ENCODE measurements at regions not wholly inside any gene's neighbourhood (a gene's known extent, or its start where the extent isn't known, plus 50 kb on each side); places are given as distances from the start of the nearest gene placed in this dataset.

DNA sequence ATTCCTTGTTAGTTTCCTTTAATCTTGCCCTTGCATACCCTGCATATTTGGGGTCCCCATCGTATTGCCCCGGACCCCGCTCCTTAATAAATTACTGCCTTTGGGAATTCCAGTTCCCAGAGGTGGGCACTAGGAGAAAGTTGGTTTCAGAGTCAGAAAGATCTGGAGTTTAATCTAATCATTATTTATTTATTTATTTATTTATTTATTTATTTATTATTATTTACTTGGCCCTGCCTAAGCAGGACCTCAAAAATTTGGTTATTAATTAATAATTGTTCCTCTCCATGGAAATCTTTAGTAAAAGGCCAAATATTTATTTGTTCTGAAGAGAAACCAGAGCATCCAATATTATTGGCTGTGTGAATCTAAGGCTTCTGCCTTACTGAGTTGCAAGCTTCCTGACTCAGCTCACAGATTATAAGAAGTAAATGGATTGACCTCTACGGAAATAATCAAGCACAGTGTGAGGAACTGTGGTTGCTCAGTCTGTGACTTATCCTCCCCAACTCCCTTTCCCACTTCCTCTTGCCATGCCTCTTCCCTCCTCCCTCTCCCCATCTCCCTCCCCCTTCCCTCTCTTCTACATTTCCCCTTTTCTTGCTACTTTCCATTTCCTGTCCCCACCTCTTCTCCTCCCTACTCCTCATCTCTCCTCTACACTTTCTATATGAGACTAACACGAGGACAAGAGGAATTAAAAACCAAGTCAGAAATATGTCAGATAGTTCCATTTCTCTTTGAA lies 61.5 kb upstream of the AP1S2 start:
- no peak overlapping the region for H3K4me3 ChIP-seq (ENCODE audit: low read length in 2 of 2)
- 42% methylated on average over 5 of the region's 5 CpGs for WGBS
- no peak for DNase-seq (ENCODE audit: low read depth in 6 of 9, low spot score in 9 of 9)
- H3K4me1 ChIP-seq (ENCODE audit: control insufficient read depth in 2 of 2, insufficient read depth in 2 of 2, low read length in 2 of 2), result no peaks in the 10 kb centered on the region
- H3K36me3 ChIP-seq (ENCODE audit: control insufficient read depth in 2 of 2, insufficient read depth in 2 of 2, low read length in 1 of 2), result no peaks in the 10 kb centered on the region
- H3K9me3 ChIP-seq (ENCODE audit: control insufficient read depth in 2 of 2, insufficient read depth in 1 of 2, low read length in 1 of 2), result no peaks in the 10 kb centered on the region
- no peak overlapping the region for H3K27ac ChIP-seq (ENCODE audit: low read depth in 1 of 2, low read length in 1 of 2)
- H3K27me3 ChIP-seq (ENCODE audit: control insufficient read depth in 2 of 2, insufficient read depth in 1 of 2, low read length in 1 of 2), result peaks cover 0 to 2% of the 10 kb centered on the region in 2 donors

DNA sequence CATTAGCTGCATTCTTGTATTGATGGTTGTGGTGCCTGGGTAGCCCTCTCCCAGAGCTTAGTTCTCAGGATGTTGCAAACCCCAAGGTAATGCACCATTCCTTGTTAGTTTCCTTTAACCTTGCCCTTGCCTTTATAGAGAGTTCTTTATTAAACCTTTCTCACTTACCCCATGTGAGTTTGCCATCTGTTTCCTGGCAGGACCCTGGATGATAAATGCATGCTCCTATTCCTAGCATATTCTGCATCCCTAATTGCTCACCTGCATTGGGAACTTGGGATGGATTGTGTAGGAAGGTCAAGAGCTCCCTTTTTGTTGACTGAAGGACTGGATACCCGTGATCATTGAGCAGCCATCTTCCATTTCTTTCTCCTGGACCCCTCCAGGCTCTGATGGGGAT lies 59.9 kb upstream of the AP1S2 start:
- no peak for DNase-seq (ENCODE audit: low read depth in 6 of 9, low spot score in 9 of 9)
- 94% methylated on average over 1 of the region's 1 CpG for WGBS
- no peaks in the 10 kb centered on the region for H3K4me1 ChIP-seq (ENCODE audit: control insufficient read depth in 2 of 2, insufficient read depth in 2 of 2, low read length in 2 of 2)
- no peak overlapping the region for H3K4me3 ChIP-seq (ENCODE audit: low read length in 2 of 2)
- no peaks in the 10 kb centered on the region for H3K36me3 ChIP-seq (ENCODE audit: control insufficient read depth in 2 of 2, insufficient read depth in 2 of 2, low read length in 1 of 2)
- no peaks in the 10 kb centered on the region for H3K9me3 ChIP-seq (ENCODE audit: control insufficient read depth in 2 of 2, insufficient read depth in 1 of 2, low read length in 1 of 2)
- H3K27me3 ChIP-seq (ENCODE audit: control insufficient read depth in 2 of 2, insufficient read depth in 1 of 2, low read length in 1 of 2), result peaks cover 0 to 2% of the 10 kb centered on the region in 2 donors
- no peak overlapping the region for H3K27ac ChIP-seq (ENCODE audit: low read depth in 1 of 2, low read length in 1 of 2)

DNA sequence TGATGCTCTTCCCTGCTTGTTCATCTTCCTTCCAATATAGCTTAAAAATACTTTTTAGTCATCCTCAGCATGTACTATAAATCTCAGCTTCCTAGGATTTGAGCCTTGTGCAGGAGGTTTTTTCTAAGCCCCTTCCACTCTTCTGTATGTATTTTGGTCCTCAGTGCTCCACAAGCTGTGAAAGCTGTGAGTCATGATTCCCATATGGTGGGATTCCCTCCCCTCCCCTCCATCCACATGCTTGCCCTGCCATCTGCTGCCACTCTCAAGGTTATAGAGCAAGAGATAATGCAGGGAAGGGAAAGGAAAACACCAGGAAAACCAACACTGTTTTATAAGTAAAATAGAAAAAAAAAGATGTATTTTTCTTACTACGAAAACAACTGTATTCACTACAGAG lies 58.5 kb upstream of the AP1S2 start:
- WGBS, result 93% methylated on average over 1 of the region's 1 CpG
- DNase-seq (ENCODE audit: low read depth in 6 of 9, low spot score in 9 of 9), result no peak
- peaks cover 0 to 2% of the 10 kb centered on the region in 2 donors for H3K27me3 ChIP-seq (ENCODE audit: control insufficient read depth in 2 of 2, insufficient read depth in 1 of 2, low read length in 1 of 2)

DNA sequence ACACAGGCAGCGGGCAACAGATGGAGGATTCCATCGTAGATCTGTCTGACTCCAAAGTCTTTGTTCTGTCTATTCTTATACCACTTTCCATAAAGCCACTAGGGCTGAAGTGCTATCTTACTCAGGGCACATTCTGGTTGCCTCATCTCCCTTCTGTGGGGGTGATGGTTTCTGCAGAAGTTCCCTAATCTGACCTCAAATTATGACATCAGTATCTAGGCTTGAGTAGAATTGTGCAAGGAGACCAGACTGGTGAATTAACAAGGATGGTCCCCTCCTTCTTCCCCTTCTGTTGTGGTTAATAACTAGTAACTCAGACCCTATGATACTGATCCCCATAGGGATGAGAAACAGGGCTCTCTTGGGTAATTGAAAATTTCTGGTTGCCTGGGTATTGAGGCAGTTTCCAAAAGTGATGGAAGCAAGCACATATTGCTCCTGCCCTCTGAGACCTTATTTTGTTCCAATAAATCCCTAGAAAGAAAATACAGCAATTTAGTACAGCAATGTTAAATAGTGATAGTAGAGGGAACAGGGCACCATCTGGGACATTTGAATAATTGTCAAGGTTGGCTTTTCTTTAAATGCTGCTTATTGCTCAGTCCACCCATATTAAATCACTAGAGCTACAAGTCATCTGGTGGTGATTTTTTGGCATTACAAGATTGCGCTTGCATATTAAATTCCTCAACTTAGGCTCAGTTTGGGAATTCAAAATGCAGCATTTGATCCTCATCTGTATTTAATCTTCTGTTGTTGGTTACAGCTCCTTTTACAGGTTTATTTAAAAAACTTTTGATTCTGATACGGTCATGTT lies 57.3 kb upstream of the AP1S2 start:
- no peak overlapping the region for H3K27ac ChIP-seq (ENCODE audit: low read depth in 1 of 2, low read length in 1 of 2)

More for the DNA sequence above, 58.5 kb upstream of the AP1S2 start:
- no peak overlapping the region for H3K27ac ChIP-seq (ENCODE audit: low read depth in 1 of 2, low read length in 1 of 2)
- no peak overlapping the region for H3K4me3 ChIP-seq (ENCODE audit: low read length in 2 of 2)
- H3K36me3 ChIP-seq (ENCODE audit: control insufficient read depth in 2 of 2, insufficient read depth in 2 of 2, low read length in 1 of 2), result no peaks in the 10 kb centered on the region
- H3K9me3 ChIP-seq (ENCODE audit: control insufficient read depth in 2 of 2, insufficient read depth in 1 of 2, low read length in 1 of 2), result no peaks in the 10 kb centered on the region
- H3K4me1 ChIP-seq (ENCODE audit: control insufficient read depth in 2 of 2, insufficient read depth in 2 of 2, low read length in 2 of 2), result no peaks in the 10 kb centered on the region

DNA sequence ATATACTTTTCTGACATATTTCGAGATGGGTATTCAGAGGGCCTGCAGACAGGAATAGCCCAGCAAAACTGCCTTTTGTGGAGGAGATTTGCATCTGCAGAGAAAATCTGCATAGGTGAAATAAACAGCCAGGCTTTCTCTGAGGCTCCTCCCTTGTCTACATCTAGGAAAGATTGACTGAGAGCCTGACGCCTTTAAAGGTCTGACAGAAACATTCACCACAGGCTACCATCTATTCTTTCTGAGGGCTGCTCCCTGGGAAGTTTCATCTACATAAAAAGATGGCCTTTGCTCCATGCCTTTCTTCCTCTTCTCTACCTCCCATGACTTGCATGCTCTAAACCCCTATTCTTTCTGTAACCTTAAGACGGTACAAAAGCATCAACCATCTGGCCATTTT lies 55.0 kb upstream of the AP1S2 start:
- H3K4me1 ChIP-seq (ENCODE audit: control insufficient read depth in 2 of 2, insufficient read depth in 2 of 2, low read length in 2 of 2), result no peaks in the 10 kb centered on the region
- no peak for DNase-seq (ENCODE audit: low read depth in 6 of 9, low spot score in 9 of 9)
- 95% methylated on average over 3 of the region's 3 CpGs for WGBS
- H3K9me3 ChIP-seq (ENCODE audit: control insufficient read depth in 2 of 2, insufficient read depth in 1 of 2, low read length in 1 of 2), result no peaks in the 10 kb centered on the region
- no peaks in the 10 kb centered on the region for H3K27me3 ChIP-seq (ENCODE audit: control insufficient read depth in 2 of 2, insufficient read depth in 1 of 2, low read length in 1 of 2)
- no peaks in the 10 kb centered on the region for H3K36me3 ChIP-seq (ENCODE audit: control insufficient read depth in 2 of 2, insufficient read depth in 2 of 2, low read length in 1 of 2)
- H3K4me3 ChIP-seq (ENCODE audit: low read length in 2 of 2), result no peak overlapping the region
- no peak overlapping the region for H3K27ac ChIP-seq (ENCODE audit: low read depth in 1 of 2, low read length in 1 of 2)

More for the DNA sequence above, 57.3 kb upstream of the AP1S2 start:
- H3K4me1 ChIP-seq (ENCODE audit: control insufficient read depth in 2 of 2, insufficient read depth in 2 of 2, low read length in 2 of 2), result no peaks in the 10 kb centered on the region
- H3K9me3 ChIP-seq (ENCODE audit: control insufficient read depth in 2 of 2, insufficient read depth in 1 of 2, low read length in 1 of 2), result no peaks in the 10 kb centered on the region
- 99% methylated on average over 4 of the region's 4 CpGs for WGBS
- H3K27me3 ChIP-seq (ENCODE audit: control insufficient read depth in 2 of 2, insufficient read depth in 1 of 2, low read length in 1 of 2), result peaks cover 0 to 2% of the 10 kb centered on the region in 2 donors
- DNase-seq (ENCODE audit: low read depth in 6 of 9, low spot score in 9 of 9), result peak in 1 of 9 donors; percentile 5
- no peak overlapping the region for H3K4me3 ChIP-seq (ENCODE audit: low read length in 2 of 2)
- no peaks in the 10 kb centered on the region for H3K36me3 ChIP-seq (ENCODE audit: control insufficient read depth in 2 of 2, insufficient read depth in 2 of 2, low read length in 1 of 2)

DNA sequence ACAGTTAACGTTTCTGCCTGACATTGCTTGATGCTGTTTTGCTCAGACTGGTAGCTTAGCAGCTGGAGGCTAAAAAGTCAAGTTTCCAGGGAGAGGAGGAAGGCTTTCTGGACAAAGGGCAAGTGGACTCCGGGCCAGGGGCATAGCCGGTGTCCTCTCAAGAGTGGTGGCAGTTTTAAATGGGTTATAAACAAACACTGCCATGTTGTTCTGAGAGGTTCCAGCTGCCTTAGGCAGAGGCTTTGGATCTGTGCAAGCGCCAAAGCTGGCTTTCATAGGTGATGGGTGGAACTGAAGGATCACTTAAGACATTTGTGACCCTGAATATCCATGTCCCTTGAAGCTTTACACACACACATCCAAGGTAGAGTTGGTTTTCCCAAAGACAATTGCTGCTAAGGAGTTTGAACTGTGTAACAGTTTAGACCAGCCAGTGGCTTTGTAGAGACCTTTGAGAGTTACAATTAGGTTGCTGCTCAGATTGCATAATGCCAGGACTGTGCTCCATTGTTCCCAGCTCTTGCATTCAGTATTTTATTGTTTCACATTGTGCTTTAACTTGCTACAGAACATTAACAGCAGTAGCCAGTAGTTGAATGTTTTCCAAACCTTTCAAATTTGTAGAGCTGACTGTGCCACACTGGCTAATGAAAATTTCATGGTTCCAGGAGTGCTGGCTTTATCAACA lies 54.1 kb upstream of the AP1S2 start:
- Histone ChIP-seq H3K27ac (ENCODE audit: low read depth in 1 of 2, low read length in 1 of 2) (no peak overlapping the region), H3K4me3 (ENCODE audit: low read length in 2 of 2) (no peak overlapping the region), H3K4me1 (ENCODE audit: control insufficient read depth in 2 of 2, insufficient read depth in 2 of 2, low read length in 2 of 2) (no peaks in the 10 kb centered on the region), H3K9me3 (ENCODE audit: control insufficient read depth in 2 of 2, insufficient read depth in 1 of 2, low read length in 1 of 2) (no peaks in the 10 kb centered on the region), H3K27me3 (ENCODE audit: control insufficient read depth in 2 of 2, insufficient read depth in 1 of 2, low read length in 1 of 2) (no peaks in the 10 kb centered on the region), H3K36me3 (ENCODE audit: control insufficient read depth in 2 of 2, insufficient read depth in 2 of 2, low read length in 1 of 2) (no peaks in the 10 kb centered on the region)
- DNase-seq (ENCODE audit: low read depth in 6 of 9, low spot score in 9 of 9), result no peak
- 93% methylated on average over 4 of the region's 4 CpGs for WGBS

DNA sequence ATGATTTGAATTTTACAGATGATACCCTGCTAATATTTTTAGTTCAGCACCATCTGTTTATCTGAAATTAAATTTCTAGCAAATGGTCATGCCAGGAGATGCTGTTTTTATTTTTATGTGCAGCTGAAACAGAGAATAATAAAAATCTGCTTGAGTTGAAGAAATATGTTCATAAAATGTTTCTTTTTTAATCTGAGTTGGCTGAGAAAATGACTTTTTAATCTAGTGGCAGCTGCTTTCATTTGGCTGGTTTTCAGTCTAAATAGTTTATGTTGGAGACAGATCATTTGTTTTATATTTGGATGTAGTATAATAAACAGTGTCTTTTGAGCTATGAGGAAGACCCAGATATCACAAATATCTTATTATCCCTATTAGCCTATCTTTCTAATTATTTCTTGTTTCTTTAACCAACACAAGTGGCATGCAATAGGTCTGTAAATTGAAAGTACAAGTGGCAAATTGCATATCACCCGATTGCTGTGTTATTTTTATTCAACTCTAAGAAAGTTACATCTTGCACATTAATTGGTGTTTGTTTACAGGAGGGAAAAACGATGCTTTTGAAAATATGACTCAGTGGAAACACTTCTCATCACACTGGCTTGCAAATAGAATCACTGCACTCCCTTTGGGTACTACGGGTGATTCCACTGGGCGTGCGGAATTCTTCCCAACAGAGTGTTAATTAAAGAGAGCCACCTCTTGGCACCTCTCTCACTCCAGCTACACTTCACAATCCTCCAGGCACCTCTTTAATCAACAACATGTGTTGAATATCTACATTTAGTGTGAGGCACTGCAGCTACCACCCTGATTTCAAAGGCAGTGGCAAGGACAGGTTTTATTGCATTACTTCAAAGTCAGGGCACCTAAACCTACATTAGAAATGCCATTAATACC lies 51.7 kb upstream of the AP1S2 start:
- H3K36me3 ChIP-seq (ENCODE audit: control insufficient read depth in 2 of 2, insufficient read depth in 2 of 2, low read length in 1 of 2), result no peaks in the 10 kb centered on the region
- H3K9me3 ChIP-seq (ENCODE audit: control insufficient read depth in 2 of 2, insufficient read depth in 1 of 2, low read length in 1 of 2), result no peaks in the 10 kb centered on the region
- H3K4me3 ChIP-seq (ENCODE audit: low read length in 2 of 2), result no peak overlapping the region
- WGBS, result 90% methylated on average over 5 of the region's 5 CpGs
- DNase-seq (ENCODE audit: low read depth in 6 of 9, low spot score in 9 of 9), result no peak
- H3K4me1 ChIP-seq (ENCODE audit: control insufficient read depth in 2 of 2, insufficient read depth in 2 of 2, low read length in 2 of 2), result no peaks in the 10 kb centered on the region
- H3K27me3 ChIP-seq (ENCODE audit: control insufficient read depth in 2 of 2, insufficient read depth in 1 of 2, low read length in 1 of 2), result no peaks in the 10 kb centered on the region
- H3K27ac ChIP-seq (ENCODE audit: low read depth in 1 of 2, low read length in 1 of 2), result no peak overlapping the region
